ENCODE measurements at regions not wholly inside any gene's neighbourhood (a gene's known extent, or its start where the extent isn't known, plus 50 kb on each side); places are given as distances from the start of the nearest gene placed in this dataset.
"Not testable (repeated sequence)": the region's sequence is repeated elsewhere in the genome, so short reads cannot be mapped to it uniquely, and the experiment has no call there.

DNA sequence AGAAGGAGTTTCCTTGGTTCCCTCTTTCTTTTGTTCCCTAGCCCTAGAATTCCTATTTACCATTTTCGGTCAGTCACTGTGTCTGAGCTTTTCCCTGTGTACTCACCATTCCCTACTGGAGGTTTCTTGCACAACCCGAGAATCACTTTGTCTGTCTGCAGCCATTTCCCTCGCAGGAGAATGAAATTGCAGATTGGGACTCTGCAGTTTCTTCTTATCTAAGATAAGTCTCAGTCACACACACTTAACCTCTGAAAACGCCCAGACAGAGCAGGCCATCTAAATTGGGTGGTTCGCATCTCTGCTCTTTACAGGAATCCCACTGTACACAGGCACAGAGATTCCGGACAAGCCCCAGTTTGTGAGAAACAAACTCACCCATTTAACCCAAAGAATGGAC is 58.6 kb upstream of the CNTNAP2 start:
- no peak for DNase-seq (ENCODE audit: low spot score)

DNA sequence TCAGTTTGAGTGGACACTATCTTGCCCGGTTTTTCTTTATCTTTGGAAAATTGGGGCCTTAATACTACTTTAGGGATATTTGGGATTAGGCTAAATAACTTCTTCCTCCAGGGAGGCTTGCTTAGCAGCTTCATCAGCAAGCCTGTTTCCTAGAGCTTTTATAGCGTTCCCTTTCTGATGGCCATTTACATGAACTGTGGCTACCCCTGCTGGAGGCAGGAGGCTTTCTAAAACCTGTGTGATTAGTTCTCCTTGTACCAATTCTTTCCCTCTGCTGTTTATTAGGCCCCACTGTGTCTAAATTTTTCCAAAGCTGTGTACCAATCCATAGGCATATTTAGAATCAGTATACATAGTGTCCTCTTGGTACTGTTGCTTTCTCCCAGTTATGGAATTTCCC is 61.7 kb upstream of the CNTNAP2 start:
- no peak for DNase-seq (ENCODE audit: low spot score)

DNA sequence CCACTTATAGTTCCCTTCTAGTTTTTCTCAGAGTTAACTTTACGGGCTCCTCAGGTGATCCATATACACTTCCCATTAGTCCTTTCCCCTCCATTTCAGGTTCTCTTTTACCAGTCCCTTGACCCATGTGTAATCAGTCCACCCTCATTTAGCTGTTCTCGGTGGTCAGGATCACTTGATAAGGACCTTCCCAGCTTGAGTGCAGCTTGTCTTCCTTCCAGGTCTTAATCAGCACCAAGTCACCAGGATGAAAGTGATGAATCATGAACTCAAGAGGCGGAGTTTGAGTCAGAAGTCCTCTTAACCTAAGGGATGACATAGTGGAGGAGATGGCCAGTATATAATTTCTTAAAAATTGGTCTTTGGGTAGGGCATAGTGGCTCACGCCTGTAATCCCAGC is 63.1 kb upstream of the CNTNAP2 start:
- DNase-seq (ENCODE audit: low spot score) = no peak

DNA sequence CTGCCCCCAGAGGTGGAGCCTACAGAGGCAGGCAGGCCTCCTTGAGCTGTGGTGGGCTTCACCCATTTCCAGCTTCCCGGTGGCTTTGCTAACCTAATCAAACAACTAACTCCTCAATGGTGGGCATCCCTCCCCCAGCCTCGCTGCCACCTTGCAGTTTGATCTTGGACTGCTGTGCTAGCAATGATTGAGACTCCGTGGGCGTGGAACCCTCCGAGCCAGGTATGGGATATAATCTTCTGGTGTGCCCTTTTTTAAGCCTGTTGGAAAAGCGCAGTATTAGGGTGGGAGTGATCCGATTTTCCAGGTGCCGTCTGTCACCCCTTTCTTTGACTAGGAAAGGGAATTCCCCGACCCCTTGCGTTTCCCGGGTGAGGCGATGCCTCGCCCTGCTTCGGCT is 73.3 kb upstream of the CNTNAP2 start:
- not testable (repeated sequence) for DNase-seq (ENCODE audit: low spot score)

DNA sequence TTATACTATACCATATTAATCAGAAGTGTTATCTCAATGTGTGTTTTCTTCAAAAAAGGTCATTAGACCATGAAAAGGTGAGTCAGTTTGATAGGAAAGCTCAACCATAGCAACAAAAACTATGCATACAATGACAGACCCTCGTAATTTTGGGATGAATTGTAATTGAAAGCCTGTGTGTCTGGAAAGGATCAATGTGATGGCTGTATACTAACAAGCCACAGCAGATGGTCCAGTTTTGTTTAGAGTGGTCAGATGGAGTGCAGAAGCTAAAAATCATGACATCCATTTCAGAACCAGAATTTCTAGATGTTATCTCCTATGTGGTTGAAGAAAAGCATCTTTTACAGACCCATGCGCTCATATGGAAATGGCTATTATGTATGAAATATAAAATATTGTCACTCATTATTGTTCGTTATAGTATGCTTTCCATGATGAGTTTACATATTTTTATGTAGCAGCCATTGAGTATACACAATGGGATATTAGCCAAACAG is 88.3 kb upstream of the CNTNAP2 start:
- no peak for DNase-seq (ENCODE audit: low spot score)

DNA sequence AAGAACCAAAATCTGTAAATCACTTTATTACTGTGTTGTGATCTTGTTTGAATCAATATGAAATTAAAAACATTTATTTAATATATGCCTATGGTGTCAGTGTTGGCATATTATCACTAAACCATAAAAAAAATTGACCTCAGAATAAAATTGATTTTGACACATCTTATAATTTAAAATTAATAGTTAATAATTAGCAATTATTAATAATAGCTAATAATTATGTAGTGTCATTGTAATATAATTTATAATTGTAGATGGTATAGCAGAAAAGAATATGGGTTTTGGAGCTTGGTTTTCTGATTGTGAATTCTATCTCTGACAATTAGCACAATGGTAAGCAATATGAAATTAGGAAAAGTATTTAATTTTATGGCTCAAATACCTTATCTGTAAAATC is 89.4 kb upstream of the CNTNAP2 start:
- DNase-seq (ENCODE audit: low spot score) = no peak

DNA sequence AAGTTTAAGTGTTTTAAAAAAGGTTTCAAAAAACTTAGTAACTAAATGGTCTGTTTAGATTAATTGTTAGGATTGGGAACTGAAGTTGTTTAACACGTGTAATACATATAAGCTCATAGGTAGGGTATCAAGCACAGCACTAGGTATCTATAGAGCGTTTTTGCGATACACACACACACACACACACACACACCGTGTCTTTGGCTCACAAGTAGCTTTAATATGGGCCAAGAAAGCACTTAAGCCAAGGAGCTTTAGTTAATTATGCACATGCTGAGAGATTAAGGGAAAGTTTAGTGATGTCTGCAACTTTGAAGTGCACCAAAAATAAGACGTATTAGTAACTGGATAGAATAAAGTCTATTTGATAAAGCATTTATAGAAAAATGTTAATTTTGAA is 93.8 kb upstream of the CNTNAP2 start:
- no peak for DNase-seq (ENCODE audit: low spot score)

DNA sequence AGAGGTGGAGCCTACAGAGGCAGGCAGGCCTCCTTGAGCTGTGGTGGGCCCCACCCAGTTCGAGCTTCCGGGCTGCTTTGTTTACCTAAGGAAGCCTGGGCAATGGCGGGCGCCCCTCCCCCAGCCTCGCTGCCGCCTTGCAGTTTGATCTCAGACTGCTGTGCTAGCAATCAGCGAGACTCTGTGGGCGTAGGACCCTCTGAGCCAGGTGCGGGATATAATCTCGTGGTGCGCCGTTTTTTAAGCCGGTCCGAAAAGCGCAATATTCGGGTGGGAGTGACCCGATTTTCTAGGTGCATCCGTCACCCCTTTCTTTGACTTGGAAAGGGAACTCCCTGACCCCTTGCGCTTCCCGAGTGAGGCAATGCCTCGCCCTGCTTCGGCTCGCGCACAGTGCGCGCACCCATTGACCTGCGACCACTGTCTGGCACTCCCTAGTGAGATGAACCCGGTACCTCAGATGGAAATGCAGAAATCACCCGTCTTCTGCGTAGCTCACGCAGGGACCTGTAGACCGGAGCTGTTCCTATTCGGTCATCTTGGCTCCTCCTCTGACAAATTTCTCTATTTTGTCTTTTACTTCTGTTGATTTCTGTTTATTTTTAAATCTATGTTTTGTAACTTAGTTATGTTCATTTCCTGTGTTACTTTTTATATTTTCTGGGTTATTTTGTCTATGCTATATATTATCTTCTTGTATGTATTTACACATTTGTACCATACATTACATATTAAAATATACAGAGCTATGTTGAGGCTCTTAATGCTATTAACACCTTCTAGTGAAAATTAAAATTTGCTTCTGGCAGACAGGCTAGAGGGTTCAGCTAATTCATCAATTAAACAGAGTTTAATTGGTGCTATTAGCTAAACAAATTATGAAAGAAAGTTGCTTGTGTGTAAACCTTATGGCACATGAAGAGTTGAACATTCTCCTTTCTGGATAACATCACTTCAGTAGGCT is 97.3 kb upstream of the CNTNAP2 start:
- not testable (repeated sequence) for DNase-seq (ENCODE audit: low spot score)

DNA sequence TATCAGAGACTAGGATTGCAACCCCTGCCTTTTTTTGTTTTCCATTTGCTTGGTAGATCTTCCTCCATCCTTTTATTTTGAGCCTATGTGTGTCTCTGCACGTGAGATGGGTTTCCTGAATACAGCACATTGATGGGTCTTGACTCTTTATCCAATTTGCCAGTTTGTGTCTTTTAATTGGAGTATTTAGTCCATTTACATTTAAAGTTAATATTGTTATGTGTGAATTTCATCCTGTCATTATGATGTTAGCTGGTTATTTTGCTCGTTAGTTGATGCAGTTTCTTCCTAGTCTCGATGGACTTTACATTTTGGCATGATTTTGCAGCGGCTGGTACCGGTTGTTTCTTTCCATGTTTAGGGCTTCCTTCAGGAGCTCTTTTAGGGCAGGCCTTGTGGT is 99.2 kb upstream of the CNTNAP2 start:
- DNase-seq (ENCODE audit: low spot score) = not testable (repeated sequence)

DNA sequence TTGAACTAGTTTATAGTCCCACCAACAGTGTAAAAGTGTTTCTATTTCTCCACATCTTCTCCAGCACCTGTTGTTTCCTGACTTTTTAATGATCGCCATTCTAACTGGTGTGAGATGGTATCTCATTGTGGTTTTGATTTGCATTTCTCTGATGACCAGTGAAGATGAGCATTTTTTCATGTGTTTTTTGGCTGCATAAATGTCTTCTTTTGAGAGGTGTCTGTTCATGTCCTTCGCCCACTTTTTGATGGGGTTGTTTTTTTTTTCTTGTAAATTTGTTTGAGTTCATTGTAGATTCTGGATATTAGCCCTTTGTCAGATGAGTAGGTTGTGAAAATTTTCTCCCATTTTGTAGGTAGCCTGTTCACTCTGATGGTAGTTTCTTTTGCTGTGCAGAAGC is 102.4 kb upstream of the CNTNAP2 start:
- DNase-seq (ENCODE audit: low spot score) = not testable (repeated sequence)

DNA sequence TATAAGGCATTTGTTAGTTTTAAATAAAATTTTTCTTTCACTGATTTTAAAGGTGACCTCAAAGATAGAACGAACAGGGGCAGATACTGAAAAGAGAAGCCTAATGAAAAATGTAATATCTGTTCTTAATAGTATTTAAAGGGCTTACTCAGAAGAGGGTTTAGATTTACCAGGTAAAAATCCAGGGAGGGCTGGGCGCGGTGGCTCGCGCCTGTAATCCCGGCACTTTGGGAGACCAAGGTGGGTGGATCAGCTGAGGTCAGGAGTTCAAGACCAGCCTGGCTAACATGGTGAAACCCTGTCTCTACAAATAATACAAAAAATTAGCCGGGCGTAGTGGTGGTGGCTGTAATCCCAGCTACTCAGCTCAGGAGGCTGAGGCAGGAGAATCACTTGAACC is 108.3 kb upstream of the CNTNAP2 start:
- DNase-seq (ENCODE audit: low spot score) = no peak

DNA sequence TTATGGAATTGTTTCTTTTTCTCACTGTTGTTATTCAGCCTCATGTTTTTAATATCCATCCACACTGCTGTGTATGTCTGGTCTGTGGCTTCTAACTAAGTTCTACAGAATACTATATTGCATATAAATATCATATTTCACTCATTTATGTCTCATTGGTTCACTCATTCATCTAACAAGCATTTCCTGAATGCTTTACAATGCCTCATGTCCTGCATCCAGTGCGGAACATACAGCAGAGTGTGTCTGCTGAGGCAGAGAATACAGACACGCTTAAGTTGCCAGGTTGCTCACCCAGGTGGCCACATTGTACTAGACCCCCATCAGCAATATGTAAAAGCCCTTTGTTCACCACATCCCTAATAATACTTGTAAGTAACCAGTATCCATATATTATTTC is 111.8 kb upstream of the CNTNAP2 start:
- DNase-seq (ENCODE audit: low spot score) = no peak

DNA sequence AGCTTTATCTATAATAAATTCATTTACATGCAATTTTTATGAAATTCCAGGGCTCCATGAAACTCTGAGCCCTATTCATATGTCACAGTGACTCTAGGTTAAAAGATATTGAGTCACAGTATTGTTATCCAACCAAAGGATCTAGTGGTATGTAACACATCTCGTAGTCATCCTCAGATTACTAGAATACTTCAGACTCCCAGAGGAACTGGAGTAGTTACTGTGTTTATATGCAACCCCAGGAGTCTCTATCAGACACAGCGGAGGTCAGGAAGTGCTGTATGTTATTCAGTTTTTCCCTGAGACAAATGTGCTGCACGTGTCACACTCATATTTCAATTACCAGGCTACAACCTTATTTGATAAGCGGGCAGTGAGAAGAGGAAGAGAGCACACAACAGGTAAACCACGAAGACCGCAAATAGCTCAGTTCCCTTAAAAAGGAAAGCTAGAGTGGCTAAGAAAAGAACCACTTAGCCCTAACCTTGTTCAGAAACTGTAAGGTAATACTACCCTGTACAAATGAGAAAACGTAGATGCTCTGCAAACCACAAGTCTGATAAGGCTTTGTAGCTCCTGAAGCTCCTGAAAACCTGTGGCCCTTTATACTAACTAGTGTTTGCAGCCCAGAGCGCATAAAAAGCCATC is 114.0 kb upstream of the CNTNAP2 start:
- DNase-seq (ENCODE audit: low spot score) = no peak

DNA sequence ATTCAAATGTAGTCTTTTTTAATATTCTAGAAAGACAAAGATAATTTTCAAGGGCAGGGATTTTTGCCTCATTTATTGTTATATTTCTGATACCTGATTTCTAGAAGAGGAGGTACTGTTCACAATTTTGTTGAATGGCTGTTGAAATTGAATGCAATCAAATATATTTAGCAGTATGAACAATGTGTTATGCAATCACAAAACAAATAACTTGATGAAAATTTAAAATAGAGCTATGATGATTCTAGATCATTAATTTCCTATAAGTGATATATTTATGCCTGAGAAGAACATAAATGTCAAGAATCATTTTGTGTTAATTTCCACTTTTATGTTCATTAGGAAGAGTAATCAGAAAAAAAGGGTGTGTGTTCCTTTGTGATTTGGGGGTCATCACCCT is 114.6 kb upstream of the CNTNAP2 start:
- DNase-seq (ENCODE audit: low spot score) = no peak

DNA sequence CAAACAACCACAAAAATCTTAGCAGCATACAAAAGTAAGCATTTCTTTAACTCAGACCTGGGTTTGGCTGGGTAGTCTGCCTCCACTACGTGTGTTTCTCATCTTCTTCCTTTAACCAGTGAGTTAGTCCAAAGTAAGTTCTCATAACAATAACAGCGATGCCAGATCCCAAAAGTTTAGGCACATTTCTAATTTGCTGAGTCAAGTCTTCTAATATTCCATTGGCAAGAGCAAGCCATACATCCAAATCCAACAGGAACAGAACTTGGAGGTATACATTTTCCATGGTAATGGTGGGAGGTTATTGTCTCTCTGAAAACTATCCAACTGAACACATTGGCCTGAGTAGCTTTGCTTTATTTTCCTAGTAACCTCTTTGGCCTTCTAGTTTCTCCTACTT is 115.7 kb upstream of the CNTNAP2 start:
- no peak for DNase-seq (ENCODE audit: low spot score)

DNA sequence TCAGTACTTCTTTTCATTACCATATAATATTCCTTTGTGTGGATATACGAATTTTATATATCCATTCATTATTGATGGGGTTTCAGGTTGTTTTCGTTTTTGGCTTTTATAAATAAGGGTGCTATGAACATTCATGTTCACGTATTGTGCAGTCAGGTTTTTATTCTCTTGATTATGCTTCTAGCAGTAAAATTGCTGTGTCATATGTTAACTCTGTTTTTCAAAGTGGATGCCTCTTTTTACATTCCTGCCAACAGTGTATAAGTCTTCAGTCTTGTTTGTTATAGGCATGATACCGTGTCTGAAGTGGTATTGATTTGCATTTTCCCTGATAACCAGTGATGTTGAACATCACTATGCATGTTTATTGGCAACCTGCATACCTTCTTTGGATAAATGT is 127.1 kb upstream of the CNTNAP2 start:
- DNase-seq (ENCODE audit: low spot score) = no peak

DNA sequence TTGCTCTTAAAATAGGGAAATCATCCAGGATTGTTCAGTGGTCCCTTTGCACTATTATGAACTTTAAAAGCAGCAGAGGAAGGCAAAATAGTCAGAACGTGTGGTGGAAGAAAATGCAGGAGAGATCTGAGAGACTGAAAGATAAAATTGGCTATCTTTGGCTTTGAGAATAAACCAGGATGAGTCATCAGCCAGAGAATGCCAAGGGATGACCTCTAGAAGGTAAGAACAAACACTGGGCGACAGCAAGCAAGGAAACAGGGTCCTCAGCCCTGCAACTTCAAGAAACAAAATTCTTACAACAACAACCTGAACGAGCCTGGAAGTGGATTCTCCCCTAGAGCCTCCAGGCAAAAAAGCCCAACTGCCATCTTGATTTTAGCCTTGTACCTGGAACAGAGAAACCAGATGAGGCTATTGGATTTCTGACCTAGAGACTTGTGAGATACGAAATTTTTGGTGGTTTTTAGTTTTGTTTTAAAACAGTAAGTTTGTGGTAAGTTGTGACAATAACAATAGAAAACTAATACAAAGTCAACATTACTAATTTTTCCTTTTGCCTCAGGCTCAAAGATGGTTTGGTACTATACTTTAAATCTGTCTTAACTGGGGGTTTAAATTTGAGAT is 130.2 kb upstream of the CNTNAP2 start:
- no peak for DNase-seq (ENCODE audit: low spot score)

DNA sequence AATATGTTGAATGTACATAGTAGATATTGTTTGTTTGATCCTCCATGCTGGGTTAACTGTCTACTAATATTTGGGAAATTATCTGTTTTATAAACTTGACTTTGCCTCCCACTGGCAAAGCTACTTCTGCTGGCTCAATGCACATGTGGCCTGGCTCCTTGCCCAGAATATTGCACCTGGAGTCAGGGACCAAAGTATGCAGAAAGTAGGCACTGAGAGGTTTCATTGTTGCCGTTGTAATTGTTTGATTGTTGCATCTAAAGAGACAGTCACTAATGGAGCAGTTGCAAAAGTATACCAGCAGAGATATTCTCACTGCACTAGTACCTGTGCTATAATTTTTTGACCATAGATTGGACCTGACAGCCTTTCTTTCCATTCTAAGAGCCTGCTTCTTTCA is 137.8 kb upstream of the CNTNAP2 start:
- DNase-seq (ENCODE audit: low spot score) = no peak

DNA sequence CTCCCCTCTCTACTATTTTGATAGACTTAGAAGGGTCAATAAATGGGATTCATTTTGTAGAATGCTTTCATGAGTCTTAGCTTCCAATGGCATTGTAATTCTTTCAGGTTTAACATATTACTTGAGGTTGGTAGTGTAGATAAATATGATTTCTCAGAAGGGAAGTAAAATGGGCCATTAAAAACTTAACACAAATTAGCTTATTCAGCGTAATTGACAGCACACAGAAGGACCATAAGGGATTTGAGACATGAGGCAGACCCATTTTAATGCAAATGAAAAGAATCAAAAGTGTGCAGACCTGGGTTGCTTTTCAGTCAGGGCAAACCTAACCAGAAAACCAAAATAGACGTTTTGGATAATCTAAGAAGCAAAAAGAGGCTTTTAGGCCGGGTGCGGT is 156.6 kb upstream of the CNTNAP2 start:
- DNase-seq (ENCODE audit: low spot score) = no peak

DNA sequence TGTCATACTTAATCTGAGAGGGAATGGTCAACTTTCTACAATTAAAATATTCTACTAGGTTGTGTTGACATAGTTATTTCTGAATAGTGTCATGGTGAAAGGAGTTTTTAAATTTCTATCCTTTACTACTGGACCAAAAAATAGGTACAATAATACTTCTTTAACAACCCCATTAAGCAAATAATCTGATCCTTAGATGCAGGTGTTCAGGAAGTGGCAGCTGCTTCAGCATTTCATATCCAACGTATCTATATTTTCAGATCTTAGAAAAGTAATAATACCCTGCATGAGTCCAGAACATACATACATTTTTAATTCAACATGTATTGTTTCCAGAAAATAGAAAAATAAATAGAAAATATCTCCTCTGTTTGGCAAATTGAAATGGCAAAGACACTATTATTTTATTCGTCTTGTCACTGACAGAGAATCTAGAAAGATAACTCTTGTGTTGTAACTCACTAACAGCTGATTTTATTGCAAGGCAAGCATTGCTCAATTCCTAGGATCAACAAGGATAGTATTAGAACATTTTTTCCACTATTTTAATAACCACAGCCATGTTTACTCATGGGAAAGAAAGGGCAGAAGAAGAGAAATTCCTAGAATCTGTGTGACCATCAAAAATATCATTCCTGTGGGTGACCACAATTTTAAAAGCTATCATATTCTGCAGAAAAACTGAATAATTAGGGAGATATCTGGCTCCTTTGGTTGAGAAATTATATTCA is 159.3 kb upstream of the CNTNAP2 start:
- no peak for DNase-seq (ENCODE audit: low spot score)

DNA sequence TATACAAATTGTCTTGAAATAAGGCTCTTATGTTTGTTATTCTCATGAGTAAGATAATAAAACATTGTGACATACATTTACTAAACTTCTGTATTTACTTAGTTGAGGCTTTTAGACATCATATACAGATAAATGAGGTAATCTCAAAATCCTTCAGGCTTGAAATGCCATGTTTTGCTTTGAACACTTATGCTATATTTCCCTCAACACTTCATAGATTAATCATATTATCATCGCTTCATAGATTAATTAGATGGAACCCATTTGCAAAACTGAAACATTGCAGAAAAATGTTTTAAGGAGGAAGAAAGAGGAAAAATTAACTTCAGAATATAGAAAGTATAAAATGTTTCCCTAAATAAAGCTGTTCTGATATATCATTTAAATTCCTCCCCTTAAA is 165.0 kb upstream of the CNTNAP2 start:
- DNase-seq (ENCODE audit: low spot score) = no peak

DNA sequence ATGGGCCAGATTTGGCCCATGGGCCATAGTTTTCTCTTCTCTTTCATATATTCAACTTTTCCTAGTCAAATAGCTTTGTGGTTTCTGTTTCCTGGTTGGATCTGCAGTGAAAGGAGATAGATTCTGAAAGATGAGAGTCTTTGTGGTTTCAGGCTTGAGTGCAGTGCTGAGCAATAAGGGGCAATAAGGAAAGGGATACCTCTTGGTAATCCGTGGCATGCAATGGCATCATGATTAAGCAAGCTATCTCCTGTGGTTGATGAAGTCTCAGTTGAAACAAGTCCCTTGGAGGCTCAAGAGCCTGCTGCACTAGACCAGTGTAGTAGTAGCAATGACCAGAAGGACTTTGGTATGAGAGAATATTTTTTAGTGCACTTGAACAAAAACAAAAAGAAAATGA is 187.7 kb upstream of the CNTNAP2 start:
- no peak for DNase-seq (ENCODE audit: low spot score)

All from ecto neural progenitor cell (in vitro differentiated cells).